Gastrocnemius medialis (tissue), 4 donors: ENCODE measurements at regions not wholly inside any gene's neighbourhood (a gene's known extent, or its start where the extent isn't known, plus 50 kb on each side); places are given as distances from the start of the nearest gene placed in this dataset.

Source experiments
- ATAC-seq, 2 donors: fragments of 150-250 bp; one replicate each; pipeline ENCODE4 v1.9.1; 2016
- DNase-seq, 2 donors: peaks; one replicate each; pipeline ENCODE4 v3.0.0-alpha.2; 2019
- H3K27ac ChIP-seq, 4 donors: fragments of 200-600 bp; sonication (generic); 1 replicate in 1 of 4; 2 replicates in 3 of 4; pipeline ENCODE4 v1.5.1; 2016 to 2018; ENCODE audit warnings: mild to moderate bottlenecking in 2 of 4, moderate library complexity in 1 of 4
- H3K27me3 ChIP-seq, 3 donors: fragments of 200-600 bp; sonication (generic) in 2 of 3; 1 replicate in 1 of 3; 2 replicates in 2 of 3; pipeline versions ENCODE4 v1.5.1 to v1.6.0; 2016 to 2019; ENCODE audit warnings: mild to moderate bottlenecking in 1 of 3, moderate library complexity in 1 of 3
- H3K36me3 ChIP-seq, 2 donors: fragments of 200-600 bp; sonication (generic) in 1 of 2; one replicate each; pipeline ENCODE4 v1.5.1; 2017 to 2018
- H3K4me1 ChIP-seq, 2 donors: fragments of 200-600 bp; sonication (generic) in 1 of 2; one replicate each; pipeline ENCODE4 v1.5.1; 2016 to 2017; ENCODE audit warnings: mild to moderate bottlenecking in 2 of 2
- H3K4me3 ChIP-seq, 4 donors: fragments of 200-600 bp; sonication (generic) in 3 of 4; 1 replicate in 1 of 4; 2 replicates in 3 of 4; pipeline ENCODE4 v1.5.1; 2016 to 2019; ENCODE audit warnings: mild to moderate bottlenecking in 2 of 4
- H3K9me3 ChIP-seq, 3 donors: fragments of 200-600 bp; sonication (generic) in 2 of 3; 1 replicate in 1 of 3; 2 replicates in 2 of 3; pipeline ENCODE4 v1.5.1; 2016 to 2019
- POLR2A ChIP-seq, 2 donors: fragments of 450-650 bp; IDR thresholded peaks; one replicate each; pipeline ENCODE4 v1.6.1; 2017; ENCODE audit warnings: antibody characterized with exemption in 2 of 2, mild to moderate bottlenecking in 2 of 2, moderate library complexity in 2 of 2
- in situ Hi-C, 4 donors: fragments of 200-750 bp; cut with MboI; loops; one replicate each; pipeline versions ENCODE4 v1.15.0 to v1.8.0; 2017; ENCODE audit warnings: low sequenced_read_pairs in 4 of 4
- intact Hi-C: fragments of 100-400 bp; cut with DNase I; formaldehyde crosslinking; loops from one replicate; pipeline ENCODE4 v1.15.1; 2023; ENCODE audit warnings: low total_unique reads
- TF ChIP-seq, protein P1 (sequence below), 5 experiments: fragments of 450-650 bp in 3 of 5; fragments of 200-600 bp in 2 of 5; sonication (generic) in 2 of 5; IDR thresholded peaks in 4 of 5; conservative IDR thresholded peaks in 1 of 5; 1 replicate in 4 of 5; 2 replicates in 1 of 5; pipeline ENCODE4 v1.5.1; 2016 to 2019; ENCODE audit warnings: antibody characterized with exemption in 5 of 5, mild to moderate bottlenecking in 3 of 5, moderate library complexity in 3 of 5

DNA sequence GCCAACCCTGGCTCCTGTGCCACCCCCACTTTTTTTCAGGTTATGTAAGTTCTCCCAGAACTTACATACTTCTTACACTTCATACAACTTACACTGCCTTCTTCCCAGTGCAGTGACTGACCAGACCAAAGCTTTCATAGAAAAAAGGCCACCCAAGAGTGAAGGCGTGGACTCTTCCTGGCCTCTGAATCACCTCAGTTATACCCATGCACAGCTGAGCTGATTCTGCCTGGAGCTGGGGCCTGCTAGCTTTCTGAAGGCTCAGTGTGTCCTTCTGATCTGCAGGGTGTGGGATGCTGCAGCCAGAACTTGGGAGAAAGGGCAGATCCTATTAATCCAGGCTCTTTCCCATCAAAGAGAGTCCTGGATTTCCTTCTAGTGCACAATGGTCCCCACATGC lies 216.1 kb downstream of the TTC32 start:
- intact Hi-C loops: loop anchor here (10.0 kb wide), 1 partner anchor 179 kb away; no protein-coding TSS in a partner anchor

GRCh38 chr2:19684516-19684915 lies 217.3 kb downstream of the TTC32 start:
- no peak overlapping the region for H3K27ac ChIP-seq
- TF ChIP-seq, protein P1, sequence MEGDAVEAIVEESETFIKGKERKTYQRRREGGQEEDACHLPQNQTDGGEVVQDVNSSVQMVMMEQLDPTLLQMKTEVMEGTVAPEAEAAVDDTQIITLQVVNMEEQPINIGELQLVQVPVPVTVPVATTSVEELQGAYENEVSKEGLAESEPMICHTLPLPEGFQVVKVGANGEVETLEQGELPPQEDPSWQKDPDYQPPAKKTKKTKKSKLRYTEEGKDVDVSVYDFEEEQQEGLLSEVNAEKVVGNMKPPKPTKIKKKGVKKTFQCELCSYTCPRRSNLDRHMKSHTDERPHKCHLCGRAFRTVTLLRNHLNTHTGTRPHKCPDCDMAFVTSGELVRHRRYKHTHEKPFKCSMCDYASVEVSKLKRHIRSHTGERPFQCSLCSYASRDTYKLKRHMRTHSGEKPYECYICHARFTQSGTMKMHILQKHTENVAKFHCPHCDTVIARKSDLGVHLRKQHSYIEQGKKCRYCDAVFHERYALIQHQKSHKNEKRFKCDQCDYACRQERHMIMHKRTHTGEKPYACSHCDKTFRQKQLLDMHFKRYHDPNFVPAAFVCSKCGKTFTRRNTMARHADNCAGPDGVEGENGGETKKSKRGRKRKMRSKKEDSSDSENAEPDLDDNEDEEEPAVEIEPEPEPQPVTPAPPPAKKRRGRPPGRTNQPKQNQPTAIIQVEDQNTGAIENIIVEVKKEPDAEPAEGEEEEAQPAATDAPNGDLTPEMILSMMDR (IDR thresholded peaks at IDR 0.05 in 4 of 5, conservative IDR thresholded peaks at IDR 0.05 in 1 of 5): no peak
- TF ChIP-seq POLR2A (IDR thresholded peaks at IDR 0.05): no peak
- no peaks in the 10 kb centered on the region for H3K36me3 ChIP-seq
- H3K27me3 ChIP-seq: no peaks in the 10 kb centered on the region
- H3K4me3 ChIP-seq: no peak overlapping the region
- no peaks in the 10 kb centered on the region for H3K9me3 ChIP-seq
- no peak for DNase-seq
- H3K4me1 ChIP-seq: peaks cover 13 to 15% of the 10 kb centered on the region in 2 donors
- in situ Hi-C loops (no loop called here), intact Hi-C loops (loop anchor here (10.0 kb wide), 1 partner anchor 180 kb away; no protein-coding TSS in a partner anchor)
- ATAC-seq: no peak

More for the DNA sequence above, 216.1 kb downstream of the TTC32 start:
- H3K27me3 ChIP-seq: no peaks in the 10 kb centered on the region
- ATAC-seq (no peak), DNase-seq (no peak)
- no peaks in the 10 kb centered on the region for H3K36me3 ChIP-seq
- H3K4me1 ChIP-seq: peaks cover 13 to 15% of the 10 kb centered on the region in 2 donors
- no peaks in the 10 kb centered on the region for H3K9me3 ChIP-seq
- in situ Hi-C loops: no loop called here
- H3K4me3 ChIP-seq: no peak overlapping the region
- no peak overlapping the region for H3K27ac ChIP-seq
- TF ChIP-seq POLR2A (IDR thresholded peaks at IDR 0.05): no peak
- TF ChIP-seq, protein P1 (IDR thresholded peaks at IDR 0.05 in 4 of 5, conservative IDR thresholded peaks at IDR 0.05 in 1 of 5): no peak

DNA sequence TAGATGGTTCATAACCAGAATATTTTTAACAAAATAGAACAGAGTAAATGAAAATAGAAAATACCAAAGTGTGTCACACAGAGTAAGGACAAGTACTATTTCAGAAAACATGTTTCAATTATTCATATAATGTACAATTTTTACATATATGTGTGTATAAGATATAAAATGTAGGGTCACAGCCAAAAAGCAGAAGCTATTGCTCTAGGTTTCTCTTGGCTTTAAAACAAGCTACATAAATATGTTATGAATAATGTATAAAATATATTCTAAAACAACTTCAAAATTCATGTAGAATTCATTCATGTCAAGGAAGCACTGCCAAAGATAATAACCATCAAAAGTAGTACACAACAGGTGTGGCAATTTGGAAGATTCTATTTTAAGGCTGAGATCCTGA lies 218.2 kb downstream of the TTC32 start:
- Histone ChIP-seq H3K4me3 (no peak overlapping the region), H3K4me1 (peaks cover 13 to 15% of the 10 kb centered on the region in 2 donors), H3K36me3 (no peaks in the 10 kb centered on the region), H3K9me3 (no peaks in the 10 kb centered on the region), H3K27me3 (no peaks in the 10 kb centered on the region), H3K27ac (no peak overlapping the region)
- in situ Hi-C loops: no loop called here
- no peak for ATAC-seq
- DNase-seq: no peak
- TF ChIP-seq, protein P1 (IDR thresholded peaks at IDR 0.05 in 4 of 5, conservative IDR thresholded peaks at IDR 0.05 in 1 of 5): no peak
- no peak for TF ChIP-seq POLR2A (IDR thresholded peaks at IDR 0.05)
- intact Hi-C loops: loop anchor here (10.0 kb wide), 1 partner anchor 181 kb away; no protein-coding TSS in a partner anchor

DNA sequence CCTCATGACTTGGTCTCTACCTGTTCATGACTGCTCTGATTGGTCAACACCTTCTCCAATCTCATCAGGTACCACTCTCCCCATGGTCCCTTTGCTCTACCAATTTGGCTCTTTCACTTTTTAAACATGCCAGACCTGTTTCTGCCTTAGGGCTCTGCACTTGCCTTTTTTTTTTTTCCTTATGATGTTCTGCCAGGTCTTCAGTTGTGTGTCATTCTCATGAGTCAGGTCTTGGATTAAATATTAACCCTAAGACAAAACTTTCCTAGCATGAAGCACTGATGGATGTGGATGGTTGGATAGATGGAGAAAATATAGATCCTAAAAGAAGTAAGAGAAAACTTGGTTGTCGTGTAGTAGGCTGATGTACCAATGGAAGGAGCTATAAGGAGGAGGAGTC lies 219.3 kb downstream of the TTC32 start:
- Histone ChIP-seq H3K4me3 (no peak overlapping the region), H3K27me3 (no peaks in the 10 kb centered on the region), H3K27ac (no peak overlapping the region), H3K9me3 (no peaks in the 10 kb centered on the region), H3K36me3 (no peaks in the 10 kb centered on the region), H3K4me1 (peaks cover 13 to 15% of the 10 kb centered on the region in 2 donors)
- intact Hi-C loops: loop anchor here (10.0 kb wide), 1 partner anchor 182 kb away; no protein-coding TSS in a partner anchor
- TF ChIP-seq, protein P1 (IDR thresholded peaks at IDR 0.05 in 4 of 5, conservative IDR thresholded peaks at IDR 0.05 in 1 of 5): no peak
- no peak for TF ChIP-seq POLR2A (IDR thresholded peaks at IDR 0.05)
- DNase-seq (no peak), ATAC-seq (no peak)
- in situ Hi-C loops: no loop called here
